SK-N-SH treated with all-trans-retinoic acid at 6 μM for 48 hours (cell line): ENCODE measurements at regions not wholly inside any gene's neighbourhood (a gene's known extent, or its start where the extent isn't known, plus 50 kb on each side); places are given as distances from the start of the nearest gene placed in this dataset.

Experiments used
- PATZ1 ChIP-seq: fragments of 250-450 bp; sonication (Bioruptor Pico); IDR thresholded peaks from 2 replicates; pipeline ENCODE4 v1.8.0; 2020; ENCODE audit warnings: mild to moderate bottlenecking, moderate library complexity, borderline replicate concordance
- TCF4 ChIP-seq: fragments of 250-450 bp; sonication (Bioruptor Pico); IDR thresholded peaks from 2 replicates; pipeline ENCODE4 v1.8.0; 2021; ENCODE audit warnings: mild to moderate bottlenecking, moderate library complexity, borderline replicate concordance
- ZC3H10 ChIP-seq: fragments of 250-450 bp; sonication (Bioruptor Pico); IDR thresholded peaks from 2 replicates; pipeline ENCODE4 v1.5.1; 2021; ENCODE audit warnings: mild to moderate bottlenecking, moderate library complexity
- ZFP3 ChIP-seq: fragments of 250-450 bp; sonication (Bioruptor Pico); IDR thresholded peaks from 2 replicates; pipeline ENCODE4 v1.5.0; 2020; ENCODE audit warnings: mild to moderate bottlenecking, moderate library complexity

- TF ChIP-seq PATZ1 (no peak), TCF4 (CRISPR knock-in tag) (no peak), ZFP3 (CRISPR knock-in tag) (no peak), ZC3H10 (CRISPR knock-in tag) (no peak)
Measured at GRCh38 chr4:64642936-64643335, 233.7 kb upstream of the TECRL start.
